ENCODE measurements at regions not wholly inside any gene's neighbourhood (a gene's known extent, or its start where the extent isn't known, plus 50 kb on each side); places are given as distances from the start of the nearest gene placed in this dataset.
"Not testable (repeated sequence)": the region's sequence is repeated elsewhere in the genome, so short reads cannot be mapped to it uniquely, and the experiment has no call there.

DNA sequence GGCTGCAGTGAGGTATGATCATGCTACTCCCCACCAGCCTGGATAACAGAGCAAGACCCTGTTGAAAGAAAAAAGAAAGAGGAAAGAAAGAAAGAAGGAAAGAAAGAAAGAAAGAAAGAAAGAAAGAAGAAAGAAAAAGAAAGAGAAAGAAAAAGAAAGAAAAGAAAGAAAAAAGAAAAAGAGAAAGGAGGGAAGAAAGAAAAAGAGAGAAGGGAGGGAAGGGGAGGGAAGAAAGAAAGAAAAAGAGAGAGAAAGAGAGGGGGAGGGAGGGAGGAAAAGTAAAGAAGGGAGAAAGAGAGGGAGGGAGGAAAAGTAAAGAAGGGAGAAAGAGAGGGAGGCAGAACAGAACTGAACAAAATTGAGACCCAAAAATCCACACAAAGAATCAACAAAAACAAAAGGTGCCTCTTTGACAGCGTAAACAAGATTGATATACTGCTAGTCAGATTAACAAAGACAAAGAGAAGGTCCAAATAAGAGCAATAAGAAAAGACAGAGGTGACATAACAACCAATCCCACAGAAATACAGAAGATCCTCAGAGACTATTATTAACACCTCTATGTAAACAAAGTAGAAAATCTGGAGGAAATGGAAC is 293.9 kb upstream of the AMIGO2 start:
- ChIA-PET CTCF (no interaction called here), POLR2A (no interaction called here)

DNA sequence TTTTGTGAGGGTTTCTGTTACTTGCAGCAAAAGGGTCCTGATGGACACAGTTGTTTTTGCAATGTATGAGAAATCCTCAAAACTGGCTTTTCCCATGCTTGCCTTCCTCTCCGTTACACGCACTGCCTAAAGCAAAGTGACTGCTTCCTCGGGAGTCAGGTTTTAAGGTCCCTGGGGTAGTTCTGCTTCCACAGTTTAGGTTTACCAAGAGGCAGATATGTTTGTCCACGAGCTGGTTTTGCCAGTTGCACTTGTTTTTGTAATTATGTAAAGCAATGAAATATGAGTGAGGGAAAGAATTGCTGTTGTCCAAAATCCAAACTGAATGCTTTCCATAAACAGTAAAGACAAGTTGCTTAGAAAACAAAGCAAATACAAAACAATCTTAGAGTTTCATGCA is 290.7 kb upstream of the AMIGO2 start:
- no peak for TF ChIP-seq CTCF (IDR thresholded peaks at IDR 0.05; ENCODE audit: insufficient read depth, low read length, missing control alignments)
- CTCF ChIA-PET, result interaction anchor here (1.6 kb wide), 1 partner anchor 20 kb away, joined by 4 read pairs; no protein-coding TSS in a partner anchor
- POLR2A ChIA-PET, result no interaction called here
- no peak overlapping the region for H3K4me3 ChIP-seq (ENCODE audit: low read depth, low read length)
- DNase-seq (ENCODE audit: low read depth, low spot score), result no peak

More for the DNA sequence above, 293.9 kb upstream of the AMIGO2 start:
- TF ChIP-seq CTCF (IDR thresholded peaks at IDR 0.05; ENCODE audit: insufficient read depth, low read length, missing control alignments), result no peak
- DNase-seq (ENCODE audit: low read depth, low spot score), result no peak
- no peak overlapping the region for H3K4me3 ChIP-seq (ENCODE audit: low read depth, low read length)

DNA sequence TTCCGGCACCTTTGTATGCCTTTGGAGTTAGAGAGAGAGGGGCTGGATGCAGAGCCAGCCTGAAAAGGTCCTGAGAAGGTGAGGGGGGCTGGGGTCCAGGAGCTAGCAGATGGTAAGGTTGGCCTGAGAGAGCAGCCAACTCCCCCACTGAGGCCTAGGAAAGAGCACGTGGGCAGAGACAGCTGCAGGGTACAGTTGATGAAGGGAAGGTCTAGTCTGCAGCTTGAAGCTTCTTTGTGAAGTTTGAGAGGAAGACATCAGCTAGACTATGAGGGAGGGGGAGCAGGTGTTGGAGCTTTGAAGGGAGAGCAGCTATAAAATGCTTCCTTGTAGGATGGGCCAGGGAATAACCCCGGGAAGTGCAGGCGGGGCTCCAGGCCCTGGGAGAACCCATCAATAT is 289.3 kb upstream of the AMIGO2 start:
- DNase-seq (ENCODE audit: low read depth, low spot score), result no peak
- TF ChIP-seq CTCF (IDR thresholded peaks at IDR 0.05; ENCODE audit: insufficient read depth, low read length, missing control alignments), result no peak
- ChIA-PET CTCF (interaction anchor here (1.6 to 2.7 kb wide), 2 partner anchors 12 to 19 kb away, joined by 4 to 6 read pairs; no protein-coding TSS in a partner anchor), POLR2A (interaction anchor here (0.6 kb wide), 1 partner anchor 371 kb away, joined by 3 read pairs; no protein-coding TSS in a partner anchor)
- H3K4me3 ChIP-seq (ENCODE audit: low read depth, low read length), result no peak overlapping the region

- TF ChIP-seq CTCF (IDR thresholded peaks at IDR 0.05; ENCODE audit: insufficient read depth, low read length, missing control alignments), result no peak
- CTCF ChIA-PET, result interaction anchor here (0.7 to 2.7 kb wide), 2 partner anchors 11 to 335 kb away, joined by 3 to 6 read pairs; no protein-coding TSS in a partner anchor
- no peak overlapping the region for H3K4me3 ChIP-seq (ENCODE audit: low read depth, low read length)
- no peak for DNase-seq (ENCODE audit: low read depth, low spot score)
- POLR2A ChIA-PET, result no interaction called here
Observed at GRCh38 chr12:47367912-47368537, 288.3 kb upstream of the AMIGO2 start.

DNA sequence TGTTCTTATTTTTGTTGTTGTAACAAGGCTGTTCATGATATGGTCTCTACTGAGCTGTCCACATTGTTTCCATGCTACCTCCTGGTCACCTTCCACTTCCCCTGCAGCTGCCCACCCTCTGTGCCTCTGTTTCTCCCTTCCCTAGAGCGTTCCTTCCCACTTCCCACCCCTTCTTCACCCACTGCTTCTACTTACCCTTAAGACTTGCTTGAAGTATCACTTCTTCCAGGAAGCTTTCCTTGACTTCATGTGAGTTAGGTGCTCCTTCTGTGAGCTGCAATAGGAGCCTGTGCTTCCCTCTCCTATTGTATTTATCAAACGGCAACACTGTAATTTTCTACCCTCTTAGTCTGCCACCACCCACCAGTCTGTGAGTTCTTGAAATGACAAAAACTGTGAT is 286.8 kb upstream of the AMIGO2 start:
- ChIA-PET CTCF (interaction anchor here (0.7 to 2.7 kb wide), 2 partner anchors 9 to 896 kb away, joined by 3 to 6 read pairs; no protein-coding TSS in a partner anchor), POLR2A (no interaction called here)
- no peak for DNase-seq (ENCODE audit: low read depth, low spot score)
- TF ChIP-seq CTCF (IDR thresholded peaks at IDR 0.05; ENCODE audit: insufficient read depth, low read length, missing control alignments), result no peak
- H3K4me3 ChIP-seq (ENCODE audit: low read depth, low read length), result no peak overlapping the region

DNA sequence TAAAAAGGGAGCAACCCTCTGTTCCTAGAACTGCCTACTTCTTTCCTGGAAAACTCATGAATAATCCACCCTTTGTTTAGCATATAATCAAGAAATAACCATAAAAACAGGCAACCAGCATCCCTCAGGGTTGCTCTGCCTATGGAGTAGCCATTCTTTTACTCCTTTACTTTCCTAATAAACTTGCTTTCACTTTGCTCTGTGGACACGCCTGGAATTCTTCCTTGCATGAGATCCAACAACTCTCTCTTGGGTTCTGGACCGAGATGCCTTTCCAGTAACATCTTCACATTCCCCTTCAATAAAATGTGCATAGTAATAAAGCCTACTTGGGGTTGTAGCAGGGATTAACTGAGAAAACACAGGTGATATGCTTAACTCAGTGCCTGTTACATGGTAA is 286.4 kb upstream of the AMIGO2 start:
- POLR2A ChIA-PET, result no interaction called here
- no peak for TF ChIP-seq CTCF (IDR thresholded peaks at IDR 0.05; ENCODE audit: insufficient read depth, low read length, missing control alignments)
- no peak overlapping the region for H3K4me3 ChIP-seq (ENCODE audit: low read depth, low read length)
- no peak for DNase-seq (ENCODE audit: low read depth, low spot score)
- CTCF ChIA-PET, result interaction anchor here (2.7 kb wide), 1 partner anchor 9 kb away, joined by 6 read pairs; no protein-coding TSS in a partner anchor

DNA sequence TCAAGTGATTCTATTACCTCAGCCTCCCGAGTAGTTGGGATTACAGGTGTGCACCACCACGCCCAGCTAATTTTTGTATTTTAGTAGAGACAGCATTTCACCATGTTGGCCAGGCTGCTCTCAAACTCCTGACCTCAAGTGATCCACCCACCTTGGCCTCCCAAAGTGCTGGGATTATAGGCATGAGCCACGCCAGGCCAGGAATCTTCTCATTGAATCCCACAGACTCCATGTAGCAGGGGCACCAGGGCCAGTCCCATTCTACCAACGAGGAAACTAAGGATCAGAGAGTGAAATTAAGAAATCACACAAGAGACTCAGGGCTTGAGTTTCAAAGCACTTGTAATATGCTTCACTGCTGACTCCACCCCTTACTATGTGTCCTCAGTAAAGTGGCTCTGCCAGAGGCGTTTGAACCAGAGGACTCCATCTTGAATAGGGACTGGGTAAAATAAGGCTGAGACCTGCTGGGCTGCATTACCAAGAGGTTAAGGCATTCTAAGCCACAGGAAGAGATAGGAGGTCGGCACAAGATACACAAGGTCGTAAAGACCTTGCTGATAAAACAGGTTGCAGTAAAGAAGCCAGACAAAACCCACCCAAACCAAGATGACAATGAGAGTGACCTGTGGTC is 285.8 kb upstream of the AMIGO2 start:
- POLR2A ChIA-PET; H3K4me3 ChIP-seq (ENCODE audit: low read depth, low read length); DNase-seq (ENCODE audit: low read depth, low spot score): not testable (repeated sequence)
- CTCF ChIA-PET, result interaction anchor here (0.7 kb wide), 1 partner anchor 377 kb away, joined by 3 read pairs; no protein-coding TSS in a partner anchor
